GF-D8 (cell line): ENCODE measurements at regions not wholly inside any gene's neighbourhood (a gene's known extent, or its start where the extent isn't known, plus 50 kb on each side); places are given as distances from the start of the nearest gene placed in this dataset.

Experiments
- DNase-seq: peaks from one replicate; lab custom pipeline; 2025; lab: John Stamatoyannopoulos, UW

DNA sequence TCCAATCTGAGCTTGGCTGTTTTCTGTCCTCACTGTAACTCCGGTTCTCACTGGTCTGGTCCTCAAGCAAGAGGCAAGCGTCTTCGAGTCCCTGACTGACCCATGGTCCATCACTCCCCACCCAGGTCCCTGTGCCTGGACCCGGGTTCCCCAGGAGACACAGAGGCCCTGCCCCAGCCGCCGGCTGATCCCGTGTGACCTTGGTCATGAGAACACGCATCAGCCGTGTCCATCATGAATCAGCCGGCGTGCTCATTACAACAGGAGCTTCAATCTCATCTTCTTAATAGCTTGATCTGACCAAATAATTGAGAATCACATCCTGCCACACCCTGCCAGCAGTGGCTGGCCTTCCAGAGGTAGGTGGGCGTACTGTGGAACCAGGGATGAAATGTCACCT, 545.1 kb downstream of the BRD1 start:
- DNase-seq, result no peak

DNA sequence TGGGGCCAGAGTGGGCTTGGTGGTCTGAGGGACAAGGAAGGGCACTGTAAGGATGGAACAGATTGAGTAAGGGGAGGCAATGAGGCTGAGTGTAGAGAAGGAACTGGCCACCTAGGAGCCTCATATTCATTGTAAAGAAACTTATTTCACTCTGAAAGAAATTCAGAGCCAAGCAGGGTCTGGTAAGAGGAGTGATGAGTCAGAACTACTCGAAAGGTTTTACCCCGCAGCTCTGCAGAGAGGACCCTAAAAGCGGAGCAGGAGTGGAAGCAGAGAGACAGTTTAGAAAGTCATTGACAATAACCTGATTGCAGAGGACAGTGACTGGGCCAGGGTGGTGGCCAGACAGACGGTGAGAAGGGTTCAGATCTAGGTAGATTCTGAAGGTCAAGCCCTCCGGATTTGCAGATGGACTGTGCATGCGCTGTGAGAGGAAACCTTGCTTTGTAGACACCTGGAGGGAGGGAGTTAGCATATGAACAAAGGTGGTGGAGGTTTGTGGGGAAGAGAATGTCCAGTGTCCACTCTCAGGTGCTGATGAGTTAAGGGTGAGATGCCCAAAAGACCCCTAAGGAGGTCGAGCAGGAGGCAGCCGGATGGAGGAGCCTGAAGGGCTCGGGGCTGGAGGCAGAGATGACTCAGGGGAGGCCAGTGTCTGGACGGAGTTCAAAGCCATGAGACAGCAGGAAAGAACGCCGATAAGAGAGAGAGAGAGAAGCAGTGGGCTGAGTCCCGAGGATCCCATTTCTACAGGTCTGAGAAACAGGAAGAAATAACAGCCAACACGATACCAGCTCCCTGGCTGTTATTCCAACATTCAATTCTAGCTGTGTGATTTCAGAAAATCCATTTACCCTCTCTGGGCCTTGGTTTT, 546.0 kb downstream of the BRD1 start:
- no peak for DNase-seq

DNA sequence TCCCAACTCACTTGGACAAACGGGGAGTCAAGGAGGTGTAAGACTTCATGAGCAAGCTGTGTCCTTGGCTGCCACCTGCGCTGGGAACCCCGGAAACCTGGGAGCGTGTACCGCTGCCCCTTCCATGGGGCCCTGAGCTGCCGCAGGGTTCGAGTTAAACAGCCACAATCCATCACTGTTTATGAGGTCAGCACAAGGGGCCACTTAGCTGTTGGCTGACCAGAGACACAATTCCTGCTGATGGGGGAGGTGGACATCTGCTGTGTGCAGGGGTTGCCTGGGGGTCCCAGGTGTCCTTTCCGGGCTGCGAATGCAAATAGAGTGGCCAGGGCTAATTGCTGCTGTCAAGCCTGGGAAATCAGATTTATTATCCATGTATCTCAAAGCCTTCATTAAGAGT, 549.3 kb downstream of the BRD1 start:
- DNase-seq, result no peak

DNA sequence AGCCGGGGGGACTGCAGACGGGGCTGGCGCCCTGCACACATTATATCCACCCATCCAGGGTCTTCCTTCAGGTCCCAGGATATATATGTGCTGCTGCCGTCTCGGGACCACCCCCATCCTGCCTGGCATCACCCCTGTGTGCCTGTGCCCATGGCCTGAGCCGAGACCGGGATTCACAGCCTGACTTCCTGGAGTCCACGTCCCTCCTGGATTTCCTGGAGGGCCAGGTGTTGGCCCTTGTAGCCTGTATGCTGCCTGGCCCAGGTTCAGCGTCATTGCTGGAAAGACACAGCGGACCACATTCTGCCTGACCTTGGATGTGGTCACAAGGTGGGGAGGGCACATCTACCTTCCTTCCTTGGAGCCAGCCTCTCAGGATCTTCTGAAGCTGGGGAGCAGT, 551.1 kb downstream of the BRD1 start:
- DNase-seq, result no peak

DNA sequence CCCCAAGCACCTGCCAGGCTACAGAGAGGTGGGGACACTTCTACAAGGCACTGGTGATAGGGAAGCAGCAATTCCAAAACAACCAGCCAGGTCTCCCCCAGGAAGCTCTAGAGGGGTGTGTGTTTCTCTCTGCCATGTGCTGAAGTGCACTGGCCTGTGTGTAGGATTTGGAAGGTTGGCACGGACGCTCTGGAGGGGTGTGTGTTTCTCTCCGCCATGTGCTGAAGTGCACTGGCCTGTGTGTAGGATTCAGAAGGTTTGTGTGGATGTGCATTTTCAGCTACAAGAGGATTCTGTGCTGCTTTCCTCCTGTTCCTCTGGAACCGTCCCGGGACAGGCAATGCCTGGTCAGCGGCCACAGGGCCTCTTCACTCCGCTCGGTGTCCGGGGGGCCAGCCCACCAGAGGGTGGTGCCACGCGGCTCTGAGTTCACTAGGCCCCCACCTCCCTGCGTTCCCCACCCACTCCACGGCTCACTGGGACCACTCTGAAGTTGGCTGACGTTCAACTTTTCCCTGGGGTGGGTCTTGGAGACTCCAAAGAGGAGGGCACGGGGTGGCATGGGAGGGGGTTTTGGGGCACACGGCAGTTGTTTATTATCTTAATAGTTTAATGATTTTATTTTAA, 552.8 kb downstream of the BRD1 start:
- DNase-seq, result no peak

DNA sequence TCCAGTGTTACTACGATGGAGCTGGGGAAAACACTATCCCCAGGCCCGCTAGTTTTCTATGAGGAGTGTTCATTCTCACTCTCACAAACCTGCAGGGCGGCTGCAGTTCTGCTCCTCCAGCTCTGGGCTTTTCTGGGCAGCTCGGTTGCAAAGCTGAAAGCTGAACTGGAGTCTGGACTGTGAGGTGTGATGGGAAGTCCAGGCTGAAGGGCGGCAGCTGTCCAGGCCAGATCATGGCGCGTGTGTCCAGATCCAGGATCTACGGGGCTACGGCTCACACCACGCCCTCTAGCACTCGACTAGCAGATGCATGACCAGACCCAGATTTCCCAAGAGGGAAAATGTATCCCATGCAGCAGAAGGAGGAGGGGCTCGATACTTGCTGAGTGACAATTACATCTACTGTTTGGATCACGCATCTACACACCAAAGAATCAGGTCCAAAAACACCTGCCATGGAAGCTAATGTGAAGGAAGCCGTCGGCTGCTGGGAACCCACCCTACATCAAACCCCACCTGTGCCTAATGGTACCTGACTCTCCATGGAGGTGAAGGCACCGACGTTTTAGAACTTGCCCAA, 555.0 kb downstream of the BRD1 start:
- DNase-seq, result no peak

DNA sequence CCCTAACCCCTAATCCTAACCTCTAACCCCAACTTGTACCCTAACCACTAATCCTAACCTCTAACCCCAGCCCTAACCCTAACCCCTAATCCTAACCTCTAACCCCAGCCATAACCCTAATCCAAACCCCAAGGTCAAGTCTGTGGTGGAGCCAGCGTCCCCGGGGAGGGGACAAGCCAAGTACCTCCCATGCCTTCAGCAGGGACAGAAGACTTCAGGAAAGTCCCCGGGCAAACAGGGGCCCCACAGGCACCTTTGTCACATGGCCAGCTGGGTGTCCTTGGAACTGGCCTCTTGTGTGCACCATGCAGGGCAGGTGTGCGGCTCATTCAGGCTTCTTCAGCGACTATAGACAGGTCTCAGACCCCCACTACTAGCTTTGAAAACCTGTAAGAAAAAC, 555.8 kb downstream of the BRD1 start:
- no peak for DNase-seq

DNA sequence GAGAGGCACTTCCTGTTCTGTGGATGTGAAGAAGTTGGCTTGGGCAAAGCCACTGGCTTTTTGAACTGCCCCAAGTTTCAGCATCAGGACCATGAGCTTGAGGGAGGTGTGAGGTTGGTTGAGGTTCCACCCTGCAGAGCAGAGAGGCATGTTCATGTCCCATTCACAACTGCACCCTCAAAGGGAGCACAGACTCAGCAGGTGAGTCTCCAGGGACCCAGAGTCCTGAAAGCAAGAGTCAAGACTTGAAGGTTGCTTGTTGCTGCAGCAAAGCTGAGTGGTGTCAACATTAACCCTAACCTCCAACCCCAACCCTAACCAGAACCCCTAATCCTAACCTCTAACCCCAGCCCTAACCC, 556.3 kb downstream of the BRD1 start:
- DNase-seq, result no peak

DNA sequence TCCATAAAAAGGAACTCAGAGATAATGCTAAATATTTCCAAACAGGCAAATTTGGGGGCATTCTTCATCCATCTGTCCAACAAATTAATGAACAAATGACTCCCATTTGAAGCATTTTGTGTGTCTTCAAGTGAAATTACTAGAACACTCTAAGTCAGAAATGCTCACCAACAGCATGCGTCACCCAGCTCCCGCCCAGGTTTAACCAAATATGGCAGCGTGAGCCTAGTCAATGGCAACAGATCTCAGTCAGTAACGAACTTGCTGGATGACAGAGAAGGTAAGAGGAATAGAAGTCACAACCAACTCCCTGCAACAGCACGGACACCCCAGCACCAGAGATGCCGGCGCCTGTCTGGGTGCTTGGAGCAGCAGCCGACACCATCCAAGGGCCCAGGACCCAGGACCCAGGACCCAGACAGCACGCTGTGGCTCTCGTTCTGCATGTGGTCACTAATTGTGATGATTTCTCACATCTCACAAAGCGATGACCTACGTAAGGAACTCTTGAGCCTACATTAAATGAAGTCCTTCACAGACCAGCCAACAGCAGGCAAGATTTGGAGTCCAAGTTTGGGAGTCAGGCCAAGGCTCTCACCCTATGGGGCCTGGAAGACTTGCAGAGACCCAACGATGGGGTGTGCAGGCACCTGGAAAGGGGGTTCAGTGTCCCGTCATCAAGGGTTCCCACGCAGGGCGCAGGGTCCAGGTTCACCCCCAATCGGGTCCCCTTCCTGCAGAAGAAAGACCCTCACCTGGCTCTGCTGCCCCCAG, 556.9 kb downstream of the BRD1 start:
- DNase-seq, result no peak

DNA sequence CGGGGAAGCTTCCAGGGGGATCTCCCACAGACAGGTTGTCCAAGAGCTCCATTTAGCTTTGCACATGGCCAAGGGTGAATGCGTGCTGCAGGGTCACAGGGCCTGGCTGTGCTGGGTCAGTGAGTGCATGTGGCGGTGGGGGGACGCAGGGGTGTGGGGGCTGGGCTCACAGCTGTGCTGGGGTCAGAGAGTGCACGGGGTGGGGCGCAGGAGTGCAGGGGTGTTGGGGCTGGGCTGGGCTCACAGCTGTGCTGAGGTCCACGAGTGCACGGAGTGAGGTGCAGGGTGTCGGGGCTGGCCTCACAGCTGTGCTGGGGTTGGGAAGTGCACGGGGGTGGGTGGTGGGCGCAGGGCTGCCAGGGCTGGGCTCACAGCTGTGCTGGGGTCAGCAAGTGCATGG, 557.7 kb downstream of the BRD1 start:
- no peak for DNase-seq

DNA sequence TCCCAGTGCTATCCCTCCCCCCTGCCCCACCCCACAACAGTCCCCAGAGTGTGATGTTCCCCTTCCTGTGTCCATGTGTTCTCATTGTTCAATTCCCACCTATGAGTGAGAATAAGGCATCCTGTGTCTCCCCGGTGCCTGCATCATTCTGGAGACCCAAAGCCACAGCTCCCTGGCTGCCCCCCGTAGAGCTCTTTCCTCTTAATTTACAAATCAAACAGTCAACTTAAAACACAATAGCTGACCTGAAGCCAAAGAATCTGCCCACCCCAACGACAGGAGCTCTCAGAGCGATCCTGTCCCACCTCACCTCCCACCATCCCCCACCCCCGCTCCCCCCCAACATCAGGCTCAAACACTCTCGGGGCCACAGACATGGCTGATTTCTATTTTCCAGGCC, 558.3 kb downstream of the BRD1 start:
- DNase-seq, result no peak

DNA sequence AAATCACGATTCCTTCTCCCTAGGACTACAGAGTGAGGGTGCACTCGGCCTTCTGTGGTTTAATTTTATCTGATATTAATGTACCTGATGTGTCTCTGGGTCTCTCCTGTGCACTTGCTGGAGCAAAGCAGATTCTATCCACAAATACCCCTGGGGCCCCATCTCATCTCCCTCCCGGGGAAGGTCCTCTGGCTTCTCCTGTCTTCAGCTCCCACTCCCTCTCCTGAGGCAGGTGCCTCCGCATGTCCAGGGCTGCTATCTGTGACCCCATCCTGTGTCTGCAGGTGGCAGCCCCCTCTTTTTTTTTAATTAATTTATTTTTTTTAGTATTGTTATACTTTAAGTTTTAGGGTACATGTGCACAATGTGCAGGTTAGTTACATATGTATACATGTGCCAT, 558.7 kb downstream of the BRD1 start:
- DNase-seq, result no peak

DNA sequence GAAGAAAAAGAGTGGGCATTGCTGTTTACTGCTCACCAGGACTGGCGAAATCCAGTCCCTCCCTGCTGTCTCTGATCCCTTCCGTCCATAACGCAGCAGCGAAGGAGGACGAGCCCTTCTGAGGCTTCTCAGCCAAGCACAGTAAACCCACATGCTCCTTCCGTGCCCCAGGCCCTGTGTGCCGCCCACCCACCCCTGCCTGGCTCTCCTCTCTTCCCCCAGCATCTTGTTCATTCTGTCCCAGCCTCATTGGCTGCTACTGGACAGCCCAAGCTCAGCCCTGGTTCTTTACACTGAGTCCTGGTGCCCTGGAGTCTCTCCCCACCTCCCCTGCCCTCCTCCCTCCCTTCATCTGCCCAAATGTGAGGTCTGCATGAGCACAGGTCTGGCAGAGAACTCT, 559.7 kb downstream of the BRD1 start:
- no peak for DNase-seq

DNA sequence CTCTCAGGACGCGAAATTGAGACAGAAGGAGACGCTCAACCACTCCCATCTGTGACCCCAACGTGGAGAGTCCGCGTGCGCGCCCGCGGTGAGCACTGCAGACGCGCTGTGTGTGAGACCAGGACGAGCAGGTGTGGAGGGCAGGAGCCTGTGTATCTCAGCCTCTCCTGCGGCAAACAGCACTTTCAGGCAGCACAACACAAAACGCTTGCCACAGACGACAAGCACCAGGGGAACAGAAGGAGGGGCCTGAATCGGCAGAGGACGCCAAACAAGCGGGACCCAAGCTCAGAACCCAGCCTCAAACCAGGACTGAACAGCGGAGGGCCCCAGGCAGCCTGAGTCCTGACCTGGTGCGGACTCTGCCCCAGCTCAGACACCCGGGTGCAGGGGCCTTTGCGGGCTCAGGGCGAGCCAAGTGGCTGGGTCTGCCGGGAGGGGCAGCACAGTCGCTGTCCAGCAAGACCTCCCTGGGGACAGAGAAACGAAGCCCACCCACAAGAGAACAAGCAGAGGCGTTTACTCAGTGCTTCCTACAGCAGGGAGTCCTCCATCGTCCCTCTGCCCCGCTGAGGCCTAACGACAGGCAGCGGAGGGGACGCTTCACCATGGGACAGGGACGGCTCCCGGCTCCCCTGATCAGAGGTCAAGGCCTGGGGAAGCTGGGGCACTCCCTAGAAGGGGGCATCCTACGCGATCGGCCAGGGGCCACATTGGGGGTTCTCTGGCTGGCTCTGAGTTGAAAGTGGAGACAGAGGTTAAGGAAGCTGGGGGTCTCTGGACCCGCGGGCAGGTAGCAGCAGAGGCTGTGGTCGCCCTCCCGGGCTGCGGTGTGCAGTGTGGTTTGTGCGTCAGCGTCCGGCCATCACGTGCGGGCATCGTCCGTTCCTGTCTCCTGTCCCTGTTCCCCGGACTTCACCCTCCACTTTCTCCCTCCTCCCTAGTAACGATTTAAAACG, 560.8 kb downstream of the BRD1 start:
- DNase-seq, result no peak

DNA sequence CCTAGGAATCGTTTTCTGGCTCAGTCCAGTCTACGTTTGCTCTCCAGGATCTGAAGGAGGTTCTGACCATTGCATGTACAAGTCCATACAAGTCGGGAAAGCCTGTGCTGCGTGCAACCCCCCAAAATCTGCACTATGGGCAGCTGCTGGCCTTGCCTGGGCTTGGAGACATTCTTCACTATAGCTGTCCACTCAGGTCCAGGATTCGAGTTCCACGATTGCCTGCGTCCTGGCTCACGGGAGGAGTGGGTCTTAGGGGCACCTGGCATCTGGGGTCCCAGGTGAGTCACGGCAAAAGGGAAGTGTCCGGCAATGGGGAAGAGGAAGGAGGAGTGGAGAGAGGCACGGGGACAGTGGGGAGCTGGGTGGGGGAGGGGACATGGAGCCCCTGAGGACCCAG, 563.0 kb downstream of the BRD1 start:
- DNase-seq, result no peak

DNA sequence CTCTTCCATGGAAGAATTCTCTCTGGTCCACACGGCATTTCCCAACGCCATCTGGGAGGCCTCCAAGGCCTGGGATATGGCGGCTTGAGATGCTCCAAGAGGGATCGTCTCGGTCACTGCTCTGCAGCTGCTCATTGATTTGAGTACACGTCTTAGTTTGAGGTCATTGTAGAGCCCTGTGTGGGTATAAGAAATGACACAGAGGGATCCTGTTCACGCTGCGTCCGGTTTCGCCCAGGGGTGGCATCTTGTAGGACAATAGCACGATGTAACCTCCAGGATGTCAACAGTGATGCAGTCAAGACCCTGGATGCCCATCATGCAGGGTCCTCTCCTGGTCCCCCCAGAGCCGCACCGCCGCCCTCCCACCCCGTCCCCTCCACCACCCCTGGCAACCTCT, 564.6 kb downstream of the BRD1 start:
- no peak for DNase-seq

DNA sequence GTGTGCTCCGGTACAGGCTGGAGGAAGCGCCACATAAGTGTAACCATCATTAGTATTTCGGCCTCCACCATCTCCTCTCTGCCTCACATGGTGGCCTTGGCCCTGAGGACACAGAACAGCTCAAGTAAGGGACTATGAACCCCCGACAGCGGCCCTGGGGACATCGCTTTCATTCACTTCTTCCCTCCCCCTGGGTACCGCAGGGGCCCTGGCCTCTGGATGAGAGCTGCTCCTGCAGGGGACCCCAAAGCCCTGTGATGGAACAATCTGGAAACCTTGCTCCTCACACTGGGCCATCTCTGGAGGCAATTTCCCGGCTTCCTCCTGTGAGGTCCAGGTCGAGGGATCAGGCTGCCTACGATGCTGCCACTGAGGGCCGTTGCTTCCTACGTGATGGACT, 565.5 kb downstream of the BRD1 start:
- DNase-seq, result no peak

DNA sequence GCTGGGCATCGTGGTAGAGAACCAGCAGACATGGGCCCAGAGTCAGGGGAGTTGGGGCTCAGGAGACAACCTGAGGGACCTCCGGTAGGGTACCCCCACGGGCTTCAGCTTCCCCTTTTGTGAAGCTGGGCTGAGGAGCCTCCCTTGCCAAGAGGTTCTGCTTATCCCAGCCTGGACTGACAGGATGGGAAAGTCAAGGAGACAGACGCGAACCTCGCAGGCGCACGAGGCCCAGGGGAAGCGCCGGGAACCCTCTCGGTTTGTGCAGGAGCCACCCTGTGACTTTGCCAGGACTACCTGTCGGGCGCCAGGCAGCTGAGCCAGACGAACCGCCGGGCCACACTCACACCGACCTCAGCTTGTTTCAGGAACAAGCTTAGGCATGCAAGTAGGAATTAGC, 566.1 kb downstream of the BRD1 start:
- no peak for DNase-seq

DNA sequence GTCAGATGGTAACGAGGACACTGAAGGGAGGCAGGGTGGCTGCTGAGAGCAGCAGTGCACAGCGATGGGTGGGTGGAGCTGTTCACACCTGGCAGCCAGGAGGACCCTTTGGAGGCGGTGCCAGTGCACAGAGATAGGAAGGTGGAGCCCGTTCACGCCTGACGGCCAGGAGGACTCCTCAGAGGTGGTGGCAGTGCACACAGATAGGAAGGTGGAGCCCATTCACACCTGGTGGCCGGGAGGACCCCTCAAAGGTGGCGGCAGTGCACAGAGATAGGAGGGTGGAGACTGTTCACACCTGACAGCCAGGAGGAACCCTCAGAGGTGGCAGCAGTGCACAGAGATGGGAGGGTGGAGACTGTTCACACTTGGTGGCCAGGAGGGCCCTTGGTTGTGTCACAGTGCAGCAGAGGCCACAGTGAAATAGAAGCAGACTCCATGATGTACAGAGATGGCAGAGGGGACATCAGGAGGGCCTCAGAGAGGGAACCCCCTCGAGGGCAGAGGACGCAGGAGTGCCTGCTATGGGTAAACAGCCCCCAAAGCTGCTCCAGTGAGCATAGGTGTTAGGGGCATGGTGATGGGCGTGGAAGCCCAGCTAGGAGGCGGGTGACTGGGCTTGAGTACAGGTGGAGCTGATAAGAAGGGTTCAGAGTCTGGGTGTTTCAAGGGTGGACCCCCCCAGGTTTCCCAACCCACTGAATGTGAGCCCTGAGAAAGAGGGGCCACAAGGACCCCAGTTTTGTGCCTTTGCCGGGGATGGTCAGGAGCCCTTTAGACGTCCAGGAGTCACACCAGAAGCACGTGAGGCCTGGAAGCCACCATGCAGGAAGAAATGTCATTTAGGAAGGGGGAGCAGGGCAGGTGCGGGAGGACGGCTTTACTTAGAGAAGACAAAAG, 566.7 kb downstream of the BRD1 start:
- no peak for DNase-seq

DNA sequence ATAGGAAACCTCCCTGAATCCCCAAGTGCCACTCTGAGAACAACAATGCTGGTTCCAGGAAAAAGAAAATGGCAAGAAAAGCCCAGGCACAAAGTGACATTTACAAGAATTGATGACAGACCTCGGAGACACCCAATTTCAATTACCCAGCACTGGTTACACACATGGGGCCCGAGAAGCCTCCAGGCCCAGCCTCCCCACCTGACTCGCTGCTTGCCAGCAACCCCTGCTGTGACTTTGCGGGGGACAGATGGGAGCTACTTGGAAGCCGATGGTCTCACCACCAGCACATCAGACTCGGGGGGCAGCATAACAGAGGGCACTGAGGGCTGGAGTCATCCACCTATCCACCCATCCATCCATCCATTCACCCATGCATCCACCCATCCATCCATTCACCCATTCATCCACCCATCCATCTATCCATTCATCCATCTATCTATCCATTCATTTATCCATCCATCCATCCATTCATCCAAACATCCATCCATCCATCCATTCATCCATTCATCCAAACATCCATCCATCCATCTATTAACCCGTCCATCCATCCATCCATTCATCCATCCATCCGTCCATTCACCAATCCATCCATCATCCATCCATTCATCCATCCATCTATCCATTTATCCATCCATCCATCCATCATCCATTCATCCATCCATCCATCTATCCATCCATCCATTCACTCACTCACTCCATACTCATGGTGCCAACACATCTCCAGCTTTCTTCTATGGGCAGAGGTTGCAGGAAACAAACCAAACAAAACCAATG, 567.6 kb downstream of the BRD1 start:
- no peak for DNase-seq
